DMS53 (cell line): ENCODE measurements at regions not wholly inside any gene's neighbourhood (a gene's known extent, or its start where the extent isn't known, plus 50 kb on each side); places are given as distances from the start of the nearest gene placed in this dataset.

Experiments
- DNase-seq: peaks from one replicate; lab custom pipeline; 2025; lab: John Stamatoyannopoulos, UW

DNA sequence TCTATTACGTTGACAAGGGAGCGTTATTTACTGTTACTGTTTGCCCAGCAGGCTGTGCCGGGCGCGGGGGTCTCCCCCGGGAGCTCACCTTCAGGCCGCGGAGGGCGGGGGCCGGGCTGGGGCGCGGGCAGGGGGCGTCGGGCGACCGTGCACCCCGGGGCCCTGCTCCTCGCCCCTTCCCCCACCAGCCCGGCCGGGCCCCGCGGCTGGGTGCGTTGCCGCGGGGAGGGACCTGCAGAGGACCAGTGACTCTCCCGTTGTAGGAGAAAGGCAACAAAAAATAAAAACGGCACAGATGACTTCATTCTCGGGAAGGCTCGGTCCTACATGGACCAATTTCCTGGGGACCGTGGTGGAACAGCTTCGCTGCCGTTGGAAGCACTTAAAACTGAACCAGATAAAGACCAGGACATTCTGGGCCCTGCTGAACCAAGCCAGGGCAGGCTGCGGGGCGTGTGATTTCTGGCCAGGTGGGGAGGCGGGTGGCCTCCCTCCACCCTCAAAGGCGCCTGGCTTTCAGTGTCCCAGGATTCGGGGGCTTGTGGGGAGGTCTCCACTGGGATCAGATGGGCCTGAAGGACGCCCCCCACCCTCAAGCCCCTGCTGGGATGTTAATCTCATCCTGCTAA lies 57.4 kb downstream of the IGLL1 start:
- DNase-seq, result peak; percentile 66

GRCh38 chr22:23521441-23522113 lies 58.5 kb downstream of the IGLL1 start:
- DNase-seq, result peak; percentile 91

DNA sequence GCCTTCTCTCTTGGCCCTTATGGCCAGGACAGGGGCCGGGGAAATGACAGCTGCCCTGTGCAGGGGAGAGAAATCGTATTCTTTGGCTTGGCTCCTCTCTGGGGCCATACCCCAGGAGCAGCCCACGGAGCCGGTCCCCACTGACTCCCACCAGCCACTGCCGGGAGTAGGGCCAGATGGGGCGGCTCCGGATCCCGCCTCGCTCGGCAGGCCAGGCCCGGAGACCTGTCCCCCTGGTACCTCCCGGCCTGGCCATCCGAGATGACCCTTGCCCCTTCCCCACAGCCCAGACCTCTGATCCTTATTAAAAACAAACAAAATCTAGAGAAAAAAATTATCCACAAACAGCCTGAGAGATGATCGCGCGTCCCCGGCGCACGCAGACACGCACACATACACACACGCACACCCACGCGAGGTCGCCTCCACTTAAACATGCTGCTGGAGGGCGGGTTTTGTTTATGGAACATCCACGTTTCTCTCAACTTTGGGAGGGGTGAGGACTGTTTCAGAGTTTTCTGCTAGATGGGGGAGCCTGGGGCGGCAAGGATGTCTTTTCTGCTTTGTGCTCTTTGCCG lies 59.1 kb downstream of the IGLL1 start:
- DNase-seq, result peak; percentile 48

DNA sequence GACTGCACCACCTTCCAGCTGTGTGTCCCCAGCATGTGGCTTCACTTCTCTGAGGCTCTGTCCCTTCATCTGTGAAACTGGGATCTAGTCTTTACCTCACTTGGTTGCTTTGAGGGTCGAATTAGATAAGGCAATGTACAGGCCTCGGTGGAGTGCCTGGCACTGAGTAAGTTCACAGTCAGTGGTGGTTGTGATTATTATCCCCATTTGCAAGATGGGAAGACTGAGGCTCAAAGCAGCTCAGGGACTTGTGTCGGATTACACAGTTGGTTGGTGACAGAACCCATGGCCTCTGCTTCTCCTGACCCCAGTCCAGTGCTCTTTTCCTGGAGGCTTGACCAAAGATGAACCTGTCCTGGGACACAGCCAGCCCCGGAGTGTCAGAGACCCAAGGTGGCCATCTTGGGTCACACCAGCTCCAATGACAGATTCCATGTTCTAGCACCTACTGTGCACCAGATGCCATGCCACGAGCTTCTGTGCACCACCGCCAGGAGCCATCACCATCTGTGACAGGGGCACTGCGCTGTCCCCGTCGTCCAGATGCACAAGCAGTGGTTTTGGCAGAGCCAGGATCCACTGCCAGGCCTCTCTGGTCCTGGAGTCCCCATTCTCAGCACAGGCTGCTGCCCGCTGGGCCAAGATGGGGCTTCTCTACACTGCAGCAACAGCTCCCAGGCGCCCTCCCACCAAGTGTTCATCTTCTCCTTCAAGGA lies 60.5 kb downstream of the IGLL1 start:
- DNase-seq, result no peak

- no peak for DNase-seq
These were observed 61.5 kb downstream of the IGLL1 start for GRCh38 chr22:23518376-23519187.

DNA sequence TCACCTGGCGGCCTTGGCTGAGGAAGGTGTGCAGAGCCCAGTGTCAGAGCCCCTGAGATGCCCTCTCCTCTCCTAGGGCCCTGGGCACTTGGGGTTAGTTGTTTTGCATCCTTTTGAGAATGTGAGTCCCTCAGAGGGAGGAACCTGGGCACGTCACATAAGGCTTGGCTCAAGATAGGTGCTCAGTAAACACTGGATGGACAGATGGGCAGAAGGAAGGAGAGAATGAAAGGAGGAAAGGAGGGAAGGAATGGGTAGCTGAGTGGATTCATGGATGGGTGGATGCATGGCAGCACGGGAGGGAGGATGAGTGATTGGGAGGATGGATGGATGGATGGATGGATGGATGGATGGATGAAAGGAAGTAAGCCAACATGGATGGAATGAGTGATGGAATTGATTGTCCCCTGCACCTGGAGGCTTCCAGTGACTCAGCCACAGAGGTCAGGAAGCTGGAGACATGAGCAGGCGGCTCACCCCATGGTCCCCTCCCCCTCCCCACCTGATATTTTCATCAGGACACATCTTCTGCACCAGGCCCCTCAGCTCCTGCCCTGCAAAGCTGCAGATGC lies 62.2 kb downstream of the IGLL1 start:
- no peak for DNase-seq

DNA sequence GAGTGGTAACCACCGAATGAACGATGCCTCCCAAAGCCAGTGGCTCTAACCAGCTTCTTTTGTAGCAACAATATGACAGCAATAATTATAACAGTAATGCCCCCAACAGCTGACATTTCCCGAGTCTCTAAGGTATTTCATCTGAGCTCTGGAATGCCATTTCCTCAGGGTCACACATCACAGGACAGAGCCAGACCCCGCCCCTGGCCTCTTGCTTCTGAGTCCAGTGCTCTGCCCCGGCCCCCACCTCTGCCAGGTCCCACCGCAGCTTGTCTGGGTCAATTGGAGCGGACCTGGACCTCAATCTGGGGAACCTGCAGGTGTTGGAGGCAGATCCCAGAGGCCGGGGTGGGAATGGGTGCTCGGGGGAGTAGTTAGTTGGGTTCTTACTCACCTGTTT lies 63.8 kb downstream of the IGLL1 start:
- DNase-seq, result no peak

DNA sequence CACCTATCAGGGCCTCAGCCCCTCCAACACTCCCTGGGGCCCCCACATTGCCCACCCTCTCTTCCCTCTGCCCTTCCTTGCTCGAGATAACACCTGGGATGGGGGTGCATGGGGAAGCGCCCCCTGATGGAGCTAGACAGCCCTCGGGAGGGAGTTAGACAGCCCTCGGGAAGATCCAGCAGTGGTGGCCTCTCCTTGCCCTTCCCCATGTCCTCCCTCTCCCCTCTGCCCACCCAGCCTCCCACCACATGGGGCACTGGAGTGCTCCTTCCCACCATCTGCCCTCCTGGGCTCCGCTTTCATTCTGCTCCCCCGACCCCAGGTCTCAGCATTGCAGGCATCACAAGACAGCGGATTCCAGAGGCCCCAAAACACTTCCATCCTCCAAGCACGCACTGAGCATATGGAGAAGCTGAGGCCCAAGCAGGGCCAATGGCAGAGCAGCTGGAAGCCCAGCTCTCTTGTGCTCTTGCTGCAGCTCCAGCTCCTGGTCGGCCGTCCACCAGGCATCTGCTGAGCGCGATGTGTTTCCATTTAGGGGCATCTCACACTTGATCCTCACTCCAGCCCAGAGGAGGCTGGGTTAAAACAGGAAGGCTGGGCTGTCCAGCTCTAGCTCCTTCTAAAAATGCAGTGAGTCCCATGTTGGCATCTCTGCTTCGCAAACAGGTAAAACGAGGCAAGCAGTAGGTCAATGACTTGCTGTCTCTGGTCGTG lies 65.6 kb downstream of the IGLL1 start:
- no peak for DNase-seq

GRCh38 chr22:23513705-23514104 lies 66.4 kb downstream of the IGLL1 start:
- DNase-seq, result no peak

DNA sequence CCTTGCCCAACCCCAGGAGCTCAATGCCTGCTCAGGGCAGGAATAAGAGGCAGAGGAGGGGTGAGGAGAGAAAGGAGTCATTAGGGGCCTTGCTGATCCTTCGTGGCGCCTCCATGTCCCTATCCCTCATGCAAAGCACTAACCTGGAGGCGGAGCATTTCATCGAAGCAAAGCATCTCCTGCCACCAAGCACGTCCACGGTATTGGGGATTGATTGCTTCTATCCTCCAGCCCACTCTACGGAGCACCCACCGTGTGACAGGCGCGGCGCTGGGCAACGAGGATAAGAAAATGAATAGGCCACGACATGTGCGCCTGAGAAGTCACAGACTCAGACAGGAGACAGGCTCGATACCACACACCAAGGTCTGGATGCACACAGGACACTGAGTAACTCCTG lies 67.0 kb downstream of the IGLL1 start:
- DNase-seq, result no peak

DNA sequence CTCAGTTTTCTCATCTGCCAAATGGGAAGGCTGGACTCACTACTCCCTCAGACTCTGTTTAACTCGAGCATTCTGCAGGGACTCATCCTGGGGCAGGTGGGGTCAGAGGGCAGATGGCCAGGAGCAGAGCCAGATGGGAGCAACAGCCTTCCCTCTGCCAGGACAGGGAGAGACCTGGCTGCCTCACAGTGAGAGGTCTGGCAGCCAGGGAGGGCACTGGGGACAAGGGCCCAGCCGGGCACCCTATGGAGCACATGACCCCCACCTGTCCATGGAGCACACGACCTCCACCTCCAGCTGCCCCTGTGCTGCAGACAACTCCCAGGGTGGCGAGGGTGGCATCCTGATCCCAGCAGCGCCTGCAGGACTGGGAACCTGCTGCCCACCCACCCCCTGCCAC lies 67.4 kb downstream of the IGLL1 start:
- no peak for DNase-seq

GRCh38 chr22:23512348-23512705 lies 67.8 kb downstream of the IGLL1 start:
- no peak for DNase-seq

GRCh38 chr22:23511627-23512347 lies 68.3 kb downstream of the IGLL1 start:
- no peak for DNase-seq

- no peak for DNase-seq
These were observed 70.4 kb downstream of the IGLL1 start for GRCh38 chr22:23509571-23510302.

DNA sequence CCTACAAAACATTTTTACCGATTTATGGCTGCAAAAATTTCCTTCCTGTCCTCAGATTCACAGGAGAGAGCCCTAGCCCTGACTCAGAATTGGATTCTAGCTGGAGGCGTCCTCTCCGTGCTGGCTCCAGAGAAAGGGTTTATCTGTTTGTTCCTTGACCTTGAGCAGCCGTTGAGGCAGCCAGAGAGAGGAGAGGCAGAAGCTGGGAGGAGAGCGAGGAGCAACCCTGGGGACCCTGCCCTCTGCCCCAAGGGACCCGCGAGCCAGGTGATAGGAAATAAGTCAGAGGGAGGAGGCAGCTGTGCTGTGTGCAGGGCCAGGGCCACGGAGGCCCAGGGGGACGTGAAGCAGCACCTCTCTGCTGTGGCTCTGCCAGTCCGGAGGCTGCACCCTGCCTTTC lies 75.6 kb downstream of the IGLL1 start:
- DNase-seq, result no peak

DNA sequence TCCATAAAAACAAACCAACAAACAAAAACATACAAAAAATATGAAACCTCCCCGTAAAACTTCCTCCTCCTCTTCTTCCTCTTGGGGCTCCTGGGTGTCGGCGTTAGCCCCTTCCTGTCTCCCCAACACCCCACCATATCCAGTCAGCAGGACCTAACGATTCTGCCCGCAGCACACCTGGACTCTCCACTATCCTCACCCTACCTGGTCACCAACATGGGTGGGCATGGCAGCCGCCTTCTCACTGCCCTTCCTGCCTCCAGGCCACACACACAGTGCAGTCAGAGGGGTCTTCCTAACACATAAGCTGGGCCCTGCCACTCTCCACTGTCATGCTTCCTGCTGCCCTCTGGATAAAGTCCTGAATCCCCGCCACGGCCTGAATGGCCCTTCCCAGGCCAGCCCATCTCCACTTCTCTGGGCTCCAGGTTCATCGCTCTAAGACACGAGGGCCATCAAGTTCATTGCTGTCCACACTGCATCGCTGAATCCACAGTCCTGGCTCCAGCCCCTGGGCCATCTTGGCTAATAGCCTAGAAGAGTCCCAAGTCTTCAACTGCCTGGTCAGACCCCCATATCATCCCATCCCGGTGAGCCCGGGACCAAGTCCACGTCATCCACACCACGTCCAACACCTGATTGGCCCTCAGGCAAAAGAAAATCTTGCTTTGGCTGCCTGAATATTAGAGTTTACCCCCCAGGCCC lies 76.2 kb downstream of the IGLL1 start:
- DNase-seq, result no peak

DNA sequence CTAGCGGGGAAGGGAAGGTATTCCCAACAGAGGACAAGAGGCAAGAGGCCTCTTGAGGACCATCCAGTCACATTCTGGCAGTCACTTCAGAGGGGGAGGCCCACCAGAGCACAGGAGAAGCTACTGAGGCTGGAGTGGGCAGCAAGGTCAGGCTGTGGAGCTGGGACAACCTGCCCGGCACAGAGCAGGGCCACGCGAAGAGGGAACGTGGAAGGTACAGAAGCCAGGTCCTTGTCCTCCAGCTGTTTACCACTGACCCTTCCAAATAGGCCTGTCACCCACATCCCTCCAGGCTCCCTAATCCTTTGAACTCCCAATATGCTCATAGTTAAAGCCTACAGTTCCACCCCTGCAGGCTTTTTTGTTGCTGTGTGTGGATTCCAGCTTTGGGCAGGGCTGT lies 76.9 kb downstream of the IGLL1 start:
- no peak for DNase-seq

GRCh38 chr22:23501708-23502107 lies 78.4 kb downstream of the IGLL1 start:
- DNase-seq, result no peak

- DNase-seq, result no peak
These were observed 78.8 kb downstream of the IGLL1 start for GRCh38 chr22:23501261-23501619.
